Osteoblast (primary cell): ENCODE measurements at regions not wholly inside any gene's neighbourhood (a gene's known extent, or its start where the extent isn't known, plus 50 kb on each side); places are given as distances from the start of the nearest gene placed in this dataset.
"Not testable (repeated sequence)": the region's sequence is repeated elsewhere in the genome, so short reads cannot be mapped to it uniquely, and the experiment has no call there.

ENCODE experiments used
- DNase-seq: peaks from one replicate; pipeline ENCODE4 v3.0.0; 2011; ENCODE audit warnings: low spot score, mixed read lengths; ENCODE audit not compliant: insufficient read length; ENCODE audit errors: missing footprints
- H2AFZ ChIP-seq: 2 replicates; pipeline ENCODE4 v1.6.0; 2011; ENCODE audit warnings: mild to moderate bottlenecking, low read length
- H3K27ac ChIP-seq: 2 replicates; pipeline ENCODE4 v1.5.1; 2011; ENCODE audit warnings: mild to moderate bottlenecking, low read depth, low read length, moderate library complexity
- H3K27me3 ChIP-seq: 2 replicates; pipeline ENCODE4 v1.6.0; 2012; ENCODE audit warnings: mild to moderate bottlenecking, control low read depth, inconsistent platforms, low read length, moderate library complexity; ENCODE audit not compliant: insufficient read depth
- H3K36me3 ChIP-seq: 2 replicates; pipeline ENCODE4 v1.5.1; 2011; ENCODE audit warnings: mild to moderate bottlenecking, low read length, control low read depth, moderate library complexity; ENCODE audit not compliant: insufficient read depth
- H3K4me1 ChIP-seq: 2 replicates; pipeline ENCODE4 v1.5.1; 2011; ENCODE audit warnings: mild to moderate bottlenecking, low read length, control low read depth, moderate library complexity; ENCODE audit not compliant: insufficient read depth
- H3K4me2 ChIP-seq: 2 replicates; pipeline ENCODE4 v1.6.0; 2011; ENCODE audit warnings: mild to moderate bottlenecking, low read length; ENCODE audit not compliant: insufficient read depth
- H3K4me3 ChIP-seq: fragments of 200-600 bp; sonication (generic); 3 replicates; pipeline ENCODE4 v1.5.1; 2012; ENCODE audit warnings: mild to moderate bottlenecking, low read length, inconsistent platforms; ENCODE audit not compliant: insufficient read depth
- H3K79me2 ChIP-seq: 2 replicates; pipeline ENCODE4 v1.6.0; 2012; ENCODE audit warnings: mild to moderate bottlenecking, low read length, control low read depth, inconsistent platforms; ENCODE audit not compliant: insufficient read depth
- H3K9me3 ChIP-seq: 2 replicates; pipeline ENCODE4 v1.5.1; 2011; ENCODE audit warnings: low read depth, low read length, control low read depth
- H4K20me1 ChIP-seq: 2 replicates; pipeline ENCODE4 v1.6.0; 2012; ENCODE audit warnings: mild to moderate bottlenecking, low read length, control low read depth; ENCODE audit not compliant: insufficient read depth
- TF ChIP-seq, protein P1 (sequence below): IDR thresholded peaks from 2 replicates; pipeline ENCODE4 v1.5.1; 2011; ENCODE audit warnings: mild to moderate bottlenecking, low read depth, low read length, moderate library complexity; ENCODE audit errors: extremely low read depth

DNA sequence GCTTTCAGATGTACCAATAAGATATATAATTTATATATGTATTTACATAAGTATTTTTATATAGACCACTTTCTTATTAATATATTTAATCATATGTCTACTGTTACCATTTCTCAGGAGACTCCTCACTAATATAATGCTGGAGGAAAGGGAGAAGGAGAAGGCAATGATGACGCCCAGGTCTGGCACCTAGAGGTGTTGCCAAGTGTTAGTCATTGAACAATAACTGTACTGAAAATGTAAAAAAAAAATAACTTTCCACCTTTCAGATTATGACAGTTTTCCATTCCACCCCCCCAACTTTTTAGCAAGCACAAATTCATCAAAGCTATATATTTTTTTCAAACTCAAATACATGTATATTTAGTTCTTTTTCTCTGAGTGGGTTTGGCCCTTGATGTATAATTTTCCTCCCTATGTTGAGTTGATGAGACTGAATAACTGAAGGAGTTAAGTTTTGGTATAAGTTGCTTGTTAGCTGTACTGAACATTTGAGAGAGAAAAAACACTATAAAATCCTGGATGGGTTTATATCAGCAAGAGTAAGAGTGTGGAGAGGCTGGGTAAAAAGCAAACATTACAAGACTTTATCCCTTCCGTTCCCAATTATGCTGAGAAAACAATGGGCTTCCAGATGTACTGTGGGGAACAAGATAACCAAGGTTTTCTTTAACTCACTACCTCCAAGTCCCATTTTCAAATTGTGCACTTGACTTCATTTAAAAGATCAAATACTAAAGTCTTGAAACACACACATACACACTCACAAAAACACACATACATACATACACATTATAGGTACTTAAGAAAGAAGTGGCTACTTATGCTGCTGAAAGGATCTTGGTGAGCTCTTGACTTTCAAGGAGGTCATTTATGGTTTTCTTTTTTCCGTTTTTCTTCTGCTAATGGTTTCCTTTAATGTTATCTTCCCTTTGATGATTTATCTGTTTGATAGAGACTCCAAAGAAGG, 142.8 kb upstream of the IFNE start:
- Histone ChIP-seq H3K27me3 (no peaks in the 10 kb centered on the region), H3K9me3 (no peaks in the 10 kb centered on the region), H2AFZ (no peak overlapping the region), H3K27ac (no peak overlapping the region), H3K79me2 (no peaks in the 10 kb centered on the region), H4K20me1 (no peaks in the 10 kb centered on the region), H3K4me3 (no peak overlapping the region), H3K4me1 (no peaks in the 10 kb centered on the region), H3K4me2 (no peak overlapping the region), H3K36me3 (no peaks in the 10 kb centered on the region)
- DNase-seq = no peak
- TF ChIP-seq, protein P1, sequence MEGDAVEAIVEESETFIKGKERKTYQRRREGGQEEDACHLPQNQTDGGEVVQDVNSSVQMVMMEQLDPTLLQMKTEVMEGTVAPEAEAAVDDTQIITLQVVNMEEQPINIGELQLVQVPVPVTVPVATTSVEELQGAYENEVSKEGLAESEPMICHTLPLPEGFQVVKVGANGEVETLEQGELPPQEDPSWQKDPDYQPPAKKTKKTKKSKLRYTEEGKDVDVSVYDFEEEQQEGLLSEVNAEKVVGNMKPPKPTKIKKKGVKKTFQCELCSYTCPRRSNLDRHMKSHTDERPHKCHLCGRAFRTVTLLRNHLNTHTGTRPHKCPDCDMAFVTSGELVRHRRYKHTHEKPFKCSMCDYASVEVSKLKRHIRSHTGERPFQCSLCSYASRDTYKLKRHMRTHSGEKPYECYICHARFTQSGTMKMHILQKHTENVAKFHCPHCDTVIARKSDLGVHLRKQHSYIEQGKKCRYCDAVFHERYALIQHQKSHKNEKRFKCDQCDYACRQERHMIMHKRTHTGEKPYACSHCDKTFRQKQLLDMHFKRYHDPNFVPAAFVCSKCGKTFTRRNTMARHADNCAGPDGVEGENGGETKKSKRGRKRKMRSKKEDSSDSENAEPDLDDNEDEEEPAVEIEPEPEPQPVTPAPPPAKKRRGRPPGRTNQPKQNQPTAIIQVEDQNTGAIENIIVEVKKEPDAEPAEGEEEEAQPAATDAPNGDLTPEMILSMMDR = no peak

DNA sequence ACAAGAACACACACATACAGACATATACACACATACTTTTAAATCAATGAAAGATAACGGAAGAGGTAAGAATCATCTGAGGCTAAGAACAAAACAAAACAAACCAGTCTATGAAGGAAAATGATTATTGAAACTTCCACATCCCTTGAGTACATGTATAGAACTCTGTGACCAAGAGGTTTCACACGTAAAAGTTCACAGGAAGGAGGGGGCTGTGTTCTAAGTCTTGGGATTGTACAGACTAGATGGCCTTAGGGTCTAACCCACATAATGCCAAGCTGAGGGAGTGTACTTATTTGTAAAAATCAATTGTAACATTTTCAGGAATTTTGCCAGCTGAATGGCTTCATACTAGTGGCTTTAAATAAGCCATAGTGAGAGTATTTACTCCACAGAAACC, 144.4 kb upstream of the IFNE start:
- H4K20me1 ChIP-seq = no peaks in the 10 kb centered on the region
- H2AFZ ChIP-seq = no peak overlapping the region
- no peak overlapping the region for H3K27ac ChIP-seq
- H3K36me3 ChIP-seq = no peaks in the 10 kb centered on the region
- H3K4me1 ChIP-seq = no peaks in the 10 kb centered on the region
- H3K27me3 ChIP-seq = no peaks in the 10 kb centered on the region
- no peaks in the 10 kb centered on the region for H3K9me3 ChIP-seq
- DNase-seq = no peak
- H3K79me2 ChIP-seq = no peaks in the 10 kb centered on the region
- TF ChIP-seq, protein P1 = no peak
- no peak overlapping the region for H3K4me2 ChIP-seq
- no peak overlapping the region for H3K4me3 ChIP-seq

DNA sequence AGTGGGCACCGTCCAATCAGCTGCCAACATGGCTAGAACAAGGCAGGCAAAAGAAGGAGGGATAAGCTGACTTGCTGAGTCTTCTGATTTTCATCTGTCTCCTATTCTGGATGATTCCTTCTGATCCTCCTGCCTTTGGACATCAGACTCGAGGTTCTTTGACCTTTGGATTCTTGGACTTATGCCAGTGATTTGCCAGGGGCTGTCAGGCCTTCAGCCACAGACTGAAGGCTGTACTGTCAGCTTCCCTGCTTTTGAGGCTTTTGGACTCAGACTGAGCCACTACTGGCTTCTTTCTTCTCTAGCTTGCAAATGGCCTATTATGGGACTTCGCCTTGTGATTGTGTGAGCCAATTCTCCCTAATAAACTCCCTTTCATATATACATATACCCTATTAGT, 146.8 kb upstream of the IFNE start:
- not testable (repeated sequence) for H3K79me2 ChIP-seq, H2AFZ ChIP-seq, H3K9me3 ChIP-seq, H3K4me3 ChIP-seq, H3K27ac ChIP-seq, H3K4me2 ChIP-seq, DNase-seq, H3K27me3 ChIP-seq, H4K20me1 ChIP-seq, H3K36me3 ChIP-seq, H3K4me1 ChIP-seq

DNA sequence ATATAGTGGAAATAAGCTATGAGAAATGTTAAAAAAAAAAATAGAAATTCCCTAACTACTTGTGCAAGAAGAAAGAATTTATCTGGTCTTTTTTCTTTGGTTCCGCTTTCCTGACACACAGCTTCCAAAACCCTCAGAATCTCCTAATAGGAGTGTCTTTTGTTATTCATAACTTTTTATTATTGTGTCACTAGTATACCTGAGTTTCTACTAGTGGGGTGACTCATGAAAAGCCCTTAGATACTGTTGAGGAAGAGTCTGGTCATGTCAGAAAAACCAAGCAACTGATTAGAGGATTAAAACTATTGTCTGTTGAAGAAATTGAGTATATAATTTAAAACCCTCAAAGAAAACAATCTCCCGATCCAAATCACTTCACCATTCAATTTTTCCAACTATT, 152.8 kb upstream of the IFNE start:
- TF ChIP-seq, protein P1 = no peak
- Histone ChIP-seq H3K27ac (no peak overlapping the region), H3K27me3 (no peaks in the 10 kb centered on the region), H4K20me1 (no peaks in the 10 kb centered on the region), H2AFZ (no peak overlapping the region), H3K4me1 (no peaks in the 10 kb centered on the region), H3K4me2 (no peak overlapping the region), H3K4me3 (no peak overlapping the region), H3K36me3 (no peaks in the 10 kb centered on the region), H3K9me3 (no peaks in the 10 kb centered on the region), H3K79me2 (no peaks in the 10 kb centered on the region)
- no peak for DNase-seq
